ENCODE measurements at regions not wholly inside any gene's neighbourhood (a gene's known extent, or its start where the extent isn't known, plus 50 kb on each side); places are given as distances from the start of the nearest gene placed in this dataset.

DNA sequence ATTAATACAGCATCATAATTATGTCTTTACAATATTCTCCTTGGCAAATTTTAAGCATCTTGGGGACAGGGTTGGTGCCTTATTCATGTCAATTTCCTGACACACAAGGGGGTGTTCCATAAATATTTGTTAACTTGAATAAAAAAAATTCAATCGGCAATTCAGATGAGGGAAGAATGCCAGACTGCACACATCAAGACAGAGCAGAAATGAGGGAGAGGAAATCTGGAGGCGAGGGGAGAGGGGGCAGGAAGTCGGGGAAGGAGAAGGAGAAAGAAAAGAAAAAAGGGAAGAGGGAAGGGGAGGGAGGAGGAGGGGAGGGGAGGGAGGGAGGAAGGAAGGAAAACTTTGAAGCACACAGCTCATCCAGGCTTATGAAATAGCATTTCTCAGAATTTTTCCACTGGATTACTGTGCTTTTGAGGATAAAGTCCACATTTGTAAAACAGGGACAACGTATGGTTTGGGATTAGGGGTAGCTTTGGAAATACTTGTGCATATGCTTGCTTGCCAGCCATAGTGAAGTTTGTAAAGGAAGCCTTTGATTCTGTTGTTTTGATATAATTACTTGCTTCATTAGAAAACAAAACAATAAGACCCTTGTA lies 362.1 kb downstream of the SAMD5 start:
- no peaks in the 10 kb centered on the region for H3K36me3 Mint-ChIP-seq (ENCODE audit: low read depth)
- H3K27me3 Mint-ChIP-seq, result no peaks in the 10 kb centered on the region
- H3K27ac Mint-ChIP-seq, result no peak overlapping the region
- no peaks in the 10 kb centered on the region for H3K9me3 Mint-ChIP-seq
- Histone ChIP-seq H3K4me1 (ENCODE audit: insufficient read depth, low read length) (no peaks in the 10 kb centered on the region), H3K4me3 (ENCODE audit: low read length) (no peak overlapping the region), H3K36me3 (ENCODE audit: insufficient read depth, low read length) (no peaks in the 10 kb centered on the region), H3K27ac (ENCODE audit: low read depth in 1 of 2, low read length in 2 of 2) (no peak overlapping the region), H3K9me3 (ENCODE audit: control insufficient read depth in 1 of 2, insufficient read depth in 1 of 2, low read length in 2 of 2) (no peaks in the 10 kb centered on the region), H3K27me3 (ENCODE audit: control insufficient read depth in 1 of 2, insufficient read depth in 2 of 2, low read length in 2 of 2) (no peaks in the 10 kb centered on the region)
- TF ChIP-seq, protein P1, sequence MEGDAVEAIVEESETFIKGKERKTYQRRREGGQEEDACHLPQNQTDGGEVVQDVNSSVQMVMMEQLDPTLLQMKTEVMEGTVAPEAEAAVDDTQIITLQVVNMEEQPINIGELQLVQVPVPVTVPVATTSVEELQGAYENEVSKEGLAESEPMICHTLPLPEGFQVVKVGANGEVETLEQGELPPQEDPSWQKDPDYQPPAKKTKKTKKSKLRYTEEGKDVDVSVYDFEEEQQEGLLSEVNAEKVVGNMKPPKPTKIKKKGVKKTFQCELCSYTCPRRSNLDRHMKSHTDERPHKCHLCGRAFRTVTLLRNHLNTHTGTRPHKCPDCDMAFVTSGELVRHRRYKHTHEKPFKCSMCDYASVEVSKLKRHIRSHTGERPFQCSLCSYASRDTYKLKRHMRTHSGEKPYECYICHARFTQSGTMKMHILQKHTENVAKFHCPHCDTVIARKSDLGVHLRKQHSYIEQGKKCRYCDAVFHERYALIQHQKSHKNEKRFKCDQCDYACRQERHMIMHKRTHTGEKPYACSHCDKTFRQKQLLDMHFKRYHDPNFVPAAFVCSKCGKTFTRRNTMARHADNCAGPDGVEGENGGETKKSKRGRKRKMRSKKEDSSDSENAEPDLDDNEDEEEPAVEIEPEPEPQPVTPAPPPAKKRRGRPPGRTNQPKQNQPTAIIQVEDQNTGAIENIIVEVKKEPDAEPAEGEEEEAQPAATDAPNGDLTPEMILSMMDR (IDR thresholded peaks at IDR 0.05), result no peak
- DNase-seq (no peak), ATAC-seq (ENCODE audit: poor library complexity) (no peak)
- intact Hi-C loops (cut with DNase I, micrococcal nuclease), result no loop called here
- ChIA-PET CTCF (no interaction called here), POLR2A (no interaction called here)
- H3K4me1 Mint-ChIP-seq (ENCODE audit: low read depth), result no peaks in the 10 kb centered on the region
- H3K4me3 Mint-ChIP-seq, result no peak overlapping the region

DNA sequence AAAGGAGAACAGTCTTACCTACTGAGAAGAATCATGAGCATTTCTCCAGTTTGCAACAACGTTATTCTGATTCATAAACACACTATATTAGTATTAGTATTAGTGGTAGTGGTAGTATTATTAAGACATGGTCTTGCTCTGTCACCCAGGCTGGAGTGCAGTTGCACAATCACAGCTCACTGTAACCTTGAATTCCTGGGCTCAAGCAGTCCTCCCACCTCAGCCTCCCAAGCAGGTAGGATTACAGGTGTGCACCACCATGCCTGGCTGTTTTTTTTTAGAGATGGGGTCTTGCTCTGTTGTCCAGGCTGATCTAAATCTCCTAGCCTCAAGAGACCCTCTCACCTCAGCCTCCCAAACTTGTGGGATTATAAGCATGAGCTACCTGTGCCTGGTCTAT lies 363.5 kb downstream of the SAMD5 start:
- Mint-ChIP-seq H3K4me1 (ENCODE audit: low read depth) (no peaks in the 10 kb centered on the region), H3K9me3 (no peaks in the 10 kb centered on the region), H3K27ac (no peak overlapping the region), H3K27me3 (no peaks in the 10 kb centered on the region), H3K36me3 (ENCODE audit: low read depth) (no peaks in the 10 kb centered on the region), H3K4me3 (no peak overlapping the region)
- ATAC-seq (ENCODE audit: poor library complexity), result no peak
- Histone ChIP-seq H3K9me3 (ENCODE audit: control insufficient read depth in 1 of 2, insufficient read depth in 1 of 2, low read length in 2 of 2) (no peaks in the 10 kb centered on the region), H3K27ac (ENCODE audit: low read depth in 1 of 2, low read length in 2 of 2) (no peak overlapping the region), H3K4me3 (ENCODE audit: low read length) (no peak overlapping the region), H3K4me1 (ENCODE audit: insufficient read depth, low read length) (no peaks in the 10 kb centered on the region), H3K36me3 (ENCODE audit: insufficient read depth, low read length) (no peaks in the 10 kb centered on the region), H3K27me3 (ENCODE audit: control insufficient read depth in 1 of 2, insufficient read depth in 2 of 2, low read length in 2 of 2) (no peaks in the 10 kb centered on the region)
- DNase-seq, result no peak
- TF ChIP-seq, protein P1 (IDR thresholded peaks at IDR 0.05), result no peak
- ChIA-PET CTCF (no interaction called here), POLR2A (no interaction called here)
- intact Hi-C loops (cut with DNase I, micrococcal nuclease), result no loop called here

GRCh38 chr6:147873816-147874215 lies 365.3 kb downstream of the SAMD5 start:
- Histone ChIP-seq H3K27me3 (ENCODE audit: control insufficient read depth in 1 of 2, insufficient read depth in 2 of 2, low read length in 2 of 2) (no peaks in the 10 kb centered on the region), H3K4me3 (ENCODE audit: low read length) (no peak overlapping the region), H3K36me3 (ENCODE audit: insufficient read depth, low read length) (no peaks in the 10 kb centered on the region), H3K4me1 (ENCODE audit: insufficient read depth, low read length) (no peaks in the 10 kb centered on the region), H3K27ac (ENCODE audit: low read depth in 1 of 2, low read length in 2 of 2) (no peak overlapping the region), H3K9me3 (ENCODE audit: control insufficient read depth in 1 of 2, insufficient read depth in 1 of 2, low read length in 2 of 2) (no peaks in the 10 kb centered on the region)
- intact Hi-C loops (cut with DNase I, micrococcal nuclease), result no loop called here
- no peaks in the 10 kb centered on the region for H3K9me3 Mint-ChIP-seq
- TF ChIP-seq, protein P1 (IDR thresholded peaks at IDR 0.05), result no peak
- no peaks in the 10 kb centered on the region for H3K27me3 Mint-ChIP-seq
- no peaks in the 10 kb centered on the region for H3K4me1 Mint-ChIP-seq (ENCODE audit: low read depth)
- no peak overlapping the region for H3K4me3 Mint-ChIP-seq
- DNase-seq (no peak), ATAC-seq (ENCODE audit: poor library complexity) (no peak)
- ChIA-PET CTCF (interaction anchor here (0.7 kb wide), 1 partner anchor 13 kb away, joined by 3 read pairs; no protein-coding TSS in a partner anchor), POLR2A (no interaction called here)
- H3K27ac Mint-ChIP-seq, result no peak overlapping the region
- no peaks in the 10 kb centered on the region for H3K36me3 Mint-ChIP-seq (ENCODE audit: low read depth)

All from CD4-positive, alpha-beta T cell (primary cell).